HG03280 (cell line): ENCODE measurements at regions not wholly inside any gene's neighbourhood (a gene's known extent, or its start where the extent isn't known, plus 50 kb on each side); places are given as distances from the start of the nearest gene placed in this dataset.
"Not testable (repeated sequence)": the region's sequence is repeated elsewhere in the genome, so short reads cannot be mapped to it uniquely, and the experiment has no call there.

Source experiments
- ATAC-seq: cut with Tn5 transposase; IDR thresholded peaks from one replicate; pipeline ENCODE4 v1.9.1; 2021; ENCODE audit warnings: mild to moderate bottlenecking, moderate library complexity; ENCODE audit not compliant: unreplicated experiment

DNA sequence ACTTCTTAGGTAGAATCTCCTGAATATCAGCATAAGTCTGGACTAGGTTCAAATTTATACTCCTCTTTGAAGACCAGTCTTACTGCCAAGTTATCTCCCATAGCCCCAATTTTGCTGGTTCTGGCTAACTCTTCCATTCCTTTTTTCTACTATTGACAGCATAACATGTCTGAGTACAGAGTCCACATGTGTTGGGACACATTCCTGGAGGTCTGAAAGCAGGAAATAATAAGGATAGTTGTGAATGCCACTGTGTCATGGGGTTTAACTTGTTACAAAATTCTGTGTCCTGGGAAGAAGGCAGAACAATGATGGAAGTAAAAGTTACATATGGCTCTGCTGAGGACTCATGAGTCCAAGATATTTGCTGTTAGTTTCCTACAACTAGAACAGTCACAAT, 57.4 kb upstream of the ZBTB20 start:
- no peak for ATAC-seq

- ATAC-seq: no peak
These were observed 61.1 kb upstream of the ZBTB20 start for GRCh38 chr3:115208066-115208750.

GRCh38 chr3:115211810-115212492, 64.9 kb upstream of the ZBTB20 start:
- ATAC-seq: no peak

DNA sequence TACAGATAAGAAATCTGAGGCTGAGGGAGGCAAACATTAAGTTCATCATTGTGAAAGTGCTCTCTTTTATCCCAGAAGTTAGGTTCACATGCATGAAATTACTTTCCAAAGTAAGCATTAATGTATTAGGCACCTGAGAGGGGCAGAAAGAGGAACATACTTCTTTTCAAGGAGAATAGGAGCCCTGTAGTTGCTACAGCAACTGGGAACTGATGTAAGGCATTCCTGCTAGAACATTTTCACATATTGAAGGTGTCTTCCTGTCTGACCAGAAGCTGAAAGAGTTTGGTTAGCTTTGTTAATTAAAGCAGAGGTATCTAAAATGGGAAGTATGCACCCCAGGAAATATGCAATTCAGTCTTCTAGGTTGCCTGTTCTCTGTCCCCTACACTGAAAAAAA, 65.5 kb upstream of the ZBTB20 start:
- no peak for ATAC-seq

GRCh38 chr3:115213052-115213451, 66.0 kb upstream of the ZBTB20 start:
- ATAC-seq: not testable (repeated sequence)

- no peak for ATAC-seq
These were observed 70.2 kb upstream of the ZBTB20 start for GRCh38 chr3:115217292-115217677.

- peak; percentile 55 for ATAC-seq
These were observed 70.8 kb upstream of the ZBTB20 start for GRCh38 chr3:115217678-115218451.

GRCh38 chr3:115218859-115219258, 71.8 kb upstream of the ZBTB20 start:
- ATAC-seq: no peak

DNA sequence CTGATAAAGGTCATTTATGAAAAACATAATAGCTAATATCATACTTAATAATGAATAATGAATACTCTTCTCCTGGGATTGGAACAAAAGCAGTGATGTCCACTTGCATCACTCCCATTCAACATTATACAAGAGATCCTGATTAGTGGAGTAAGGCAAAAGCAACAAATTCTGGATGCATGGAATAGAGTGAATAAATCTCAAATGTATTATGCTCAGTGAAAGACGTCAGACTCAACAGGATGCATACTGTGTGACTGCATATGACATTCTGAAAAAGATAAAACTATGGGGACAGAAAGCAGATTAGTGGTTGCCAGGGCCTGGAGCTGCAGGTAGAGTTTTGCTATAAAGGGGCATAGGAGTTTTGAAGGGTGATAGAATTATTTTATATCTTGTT, 77.6 kb upstream of the ZBTB20 start:
- no peak for ATAC-seq

GRCh38 chr3:115226844-115227445, 79.9 kb upstream of the ZBTB20 start:
- ATAC-seq: no peak

- no peak for ATAC-seq
These were observed 80.4 kb upstream of the ZBTB20 start for GRCh38 chr3:115227461-115227860.

- ATAC-seq: no peak
These were observed 81.2 kb upstream of the ZBTB20 start for GRCh38 chr3:115228266-115228665.

DNA sequence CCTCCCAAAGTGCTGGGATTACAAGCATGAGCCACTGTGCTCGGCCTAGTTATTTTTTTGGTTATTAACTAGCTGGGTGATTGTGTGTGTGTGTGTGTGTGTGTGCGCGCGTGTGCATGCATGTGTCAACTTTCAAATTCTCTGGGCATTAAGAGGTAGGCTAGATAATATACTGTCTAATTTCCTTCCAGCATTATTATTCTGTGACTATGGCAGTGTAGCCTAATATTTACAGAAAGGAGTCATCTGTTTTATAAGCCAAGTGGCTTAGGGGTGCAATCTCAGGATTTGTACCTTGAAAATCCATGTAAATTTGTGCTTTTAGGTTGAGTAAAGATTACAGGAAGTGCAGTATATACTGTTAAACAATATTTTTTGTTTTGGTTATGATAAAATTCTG, 85.1 kb upstream of the ZBTB20 start:
- ATAC-seq: no peak

DNA sequence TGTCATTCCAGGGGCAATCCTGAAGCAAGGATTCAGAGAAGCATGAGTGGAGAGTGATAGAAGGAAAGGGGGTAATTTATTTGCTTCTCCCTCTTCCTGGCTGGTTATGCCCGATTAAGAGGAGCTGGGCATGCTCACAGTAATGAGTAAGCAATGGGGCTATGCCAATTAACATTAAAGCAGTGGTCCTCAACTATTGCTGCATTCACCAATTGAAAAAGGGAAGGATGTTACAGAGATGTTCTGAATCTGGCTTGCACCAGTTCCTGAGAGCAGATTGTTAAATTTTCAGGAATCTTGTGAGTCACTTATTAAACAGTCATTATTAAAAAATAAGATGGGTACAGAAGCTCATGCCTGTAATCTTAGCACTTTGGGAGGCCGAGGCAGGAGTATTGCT, 85.9 kb upstream of the ZBTB20 start:
- ATAC-seq: no peak

DNA sequence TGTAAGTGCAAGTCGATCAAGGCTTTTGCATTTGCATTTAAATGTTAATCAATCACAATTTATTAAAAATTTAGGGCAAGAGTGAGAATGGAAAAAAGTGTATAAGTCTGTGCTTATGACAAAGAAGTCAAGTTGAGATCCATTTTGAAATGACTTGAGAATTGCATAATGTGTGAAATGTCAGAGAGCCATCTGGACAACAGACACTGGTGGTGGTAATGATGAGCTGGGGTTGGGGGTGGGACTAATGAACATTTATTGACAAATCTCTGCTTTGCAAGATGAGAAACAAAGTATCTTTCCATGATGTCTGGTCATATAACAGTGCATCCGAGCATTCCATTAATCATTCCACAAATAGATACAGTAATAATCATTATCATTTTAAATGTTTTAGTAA, 89.4 kb upstream of the ZBTB20 start:
- no peak for ATAC-seq

DNA sequence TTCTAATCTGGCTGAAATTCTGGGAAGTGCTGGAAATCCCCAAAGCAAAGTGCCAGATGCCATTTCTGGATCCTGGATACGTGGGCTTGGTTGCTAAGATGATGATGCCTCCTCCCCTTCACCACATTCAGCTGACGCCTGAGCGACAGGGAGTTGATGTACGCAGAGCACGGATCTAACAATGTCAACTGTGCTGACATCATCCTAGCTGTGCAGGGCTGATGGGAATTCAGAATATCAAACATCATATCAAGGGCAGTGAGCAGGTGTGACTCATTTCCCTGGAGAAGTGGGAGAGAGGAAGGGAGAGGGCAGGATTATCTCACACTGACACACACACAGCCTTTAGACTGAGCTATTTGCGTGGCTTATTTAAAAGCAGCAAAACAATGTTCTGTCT, 92.6 kb upstream of the ZBTB20 start:
- ATAC-seq: no peak

GRCh38 chr3:115244350-115244749, 97.3 kb upstream of the ZBTB20 start:
- no peak for ATAC-seq

- no peak for ATAC-seq
These were observed 98.3 kb upstream of the ZBTB20 start for GRCh38 chr3:115245438-115245837.

DNA sequence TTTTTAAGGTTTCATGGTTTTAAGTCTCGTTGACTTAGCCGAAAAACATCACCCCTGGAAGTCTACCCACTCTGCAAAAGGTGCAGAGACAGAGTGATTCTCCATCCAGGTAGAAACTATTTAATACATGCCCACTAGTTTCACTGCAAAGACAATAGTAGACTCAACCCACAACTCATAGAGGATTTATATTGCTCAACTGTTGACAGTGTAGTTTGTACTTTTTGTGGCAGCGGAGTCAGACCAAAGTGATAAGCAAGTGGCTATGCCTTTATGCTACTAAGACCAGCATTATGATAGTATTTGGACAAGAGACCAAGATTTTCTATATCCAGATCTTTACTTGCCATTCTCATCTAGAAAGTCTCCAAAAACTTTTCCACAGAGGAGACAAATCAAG, 98.8 kb upstream of the ZBTB20 start:
- ATAC-seq: no peak

- no peak for ATAC-seq
These were observed 99.5 kb upstream of the ZBTB20 start for GRCh38 chr3:115246461-115247020.

DNA sequence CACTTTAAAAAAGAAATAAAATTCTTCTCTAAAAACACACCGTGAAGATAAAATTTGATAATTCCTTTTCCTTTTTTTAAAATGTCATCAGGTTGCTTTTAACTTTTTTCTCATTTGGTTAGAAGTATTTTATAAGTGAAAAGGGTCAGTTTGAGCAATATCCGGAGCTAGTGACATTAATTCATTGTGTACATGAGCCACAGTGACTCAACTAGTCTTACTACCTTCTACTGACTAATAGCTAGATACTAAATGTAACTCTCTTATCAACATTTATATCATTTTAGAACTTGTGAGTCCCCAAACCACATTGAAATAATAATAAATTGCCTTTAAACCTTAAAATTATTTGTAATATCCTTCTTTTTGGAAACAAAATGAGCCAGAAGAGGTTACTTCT, 101.2 kb upstream of the ZBTB20 start:
- no peak for ATAC-seq
